Renal cortex interstitium (tissue), 11 donors: ENCODE measurements at regions not wholly inside any gene's neighbourhood (a gene's known extent, or its start where the extent isn't known, plus 50 kb on each side); places are given as distances from the start of the nearest gene placed in this dataset.

Source experiments
- DNase-seq, 11 donors: peaks; one replicate each; pipeline ENCODE4 v3.0.0-alpha.2; 2013; ENCODE audit warnings: low read depth in 9 of 11, low spot score in 4 of 11; ENCODE audit errors: extremely low read depth in 1 of 11

- DNase-seq: no peak
These were observed 168.8 kb upstream of the ST8SIA2 start for GRCh38 chr15:92224843-92225242.

- DNase-seq: peak in 8 of 11 donors; percentile 4 to 21 (median 13)
These were observed 167.6 kb upstream of the ST8SIA2 start for GRCh38 chr15:92226020-92226612.

GRCh38 chr15:92228830-92229229, 164.9 kb upstream of the ST8SIA2 start:
- no peak for DNase-seq

- DNase-seq: no peak
These were observed 162.2 kb upstream of the ST8SIA2 start for GRCh38 chr15:92231461-92231860.

- DNase-seq: no peak
These were observed 161.4 kb upstream of the ST8SIA2 start for GRCh38 chr15:92232317-92232716.

GRCh38 chr15:92232876-92233275, 160.8 kb upstream of the ST8SIA2 start:
- DNase-seq: no peak

- DNase-seq: no peak
These were observed 150.5 kb upstream of the ST8SIA2 start for GRCh38 chr15:92243227-92243626.

- no peak for DNase-seq
These were observed 149.0 kb upstream of the ST8SIA2 start for GRCh38 chr15:92244703-92245102.

GRCh38 chr15:92247649-92248242, 145.9 kb upstream of the ST8SIA2 start:
- no peak for DNase-seq

- no peak for DNase-seq
These were observed 126.6 kb upstream of the ST8SIA2 start for GRCh38 chr15:92266796-92267685.

GRCh38 chr15:92268900-92269299, 124.8 kb upstream of the ST8SIA2 start:
- no peak for DNase-seq

GRCh38 chr15:92271179-92271578, 122.5 kb upstream of the ST8SIA2 start:
- DNase-seq: no peak

- no peak for DNase-seq
These were observed 121.6 kb upstream of the ST8SIA2 start for GRCh38 chr15:92272106-92272505.

GRCh38 chr15:92273286-92273685, 120.4 kb upstream of the ST8SIA2 start:
- no peak for DNase-seq

- peak in 2 of 11 donors; percentile 4 to 5 for DNase-seq
These were observed 120.0 kb upstream of the ST8SIA2 start for GRCh38 chr15:92273723-92274122.

GRCh38 chr15:92277776-92278175, 115.9 kb upstream of the ST8SIA2 start:
- peak in 4 of 11 donors; percentile 5 to 12 (median 8) for DNase-seq

- DNase-seq: no peak
These were observed 109.9 kb upstream of the ST8SIA2 start for GRCh38 chr15:92283813-92284212.

- DNase-seq: no peak
These were observed 104.9 kb upstream of the ST8SIA2 start for GRCh38 chr15:92288755-92289154.

- DNase-seq: no peak
These were observed 103.9 kb upstream of the ST8SIA2 start for GRCh38 chr15:92289733-92290132.

GRCh38 chr15:92290359-92290992, 103.2 kb upstream of the ST8SIA2 start:
- no peak for DNase-seq
